Activated naive CD4-positive, alpha-beta T cell treated with anti-CD3 and anti-CD28 coated beads for 36 hours (primary cell): ENCODE measurements at regions not wholly inside any gene's neighbourhood (a gene's known extent, or its start where the extent isn't known, plus 50 kb on each side); places are given as distances from the start of the nearest gene placed in this dataset.

Source experiments
- CTCF ChIA-PET: fragments of 350-600 bp; sonication (Branson Sonifier 250); formaldehyde crosslinking; loops from one replicate; lab custom pipeline; 2021; ENCODE audit warnings: antibody characterized with exemption; lab: Charles Lee
- DNase-seq: peaks from one replicate; pipeline ENCODE4 v3.0.0-alpha.2; 2020
- H3K27ac Mint-ChIP-seq: one replicate; pipeline ENCODE4 v1.8.0; 2021; ENCODE audit warnings: mild to moderate bottlenecking, mixed read lengths
- H3K27me3 Mint-ChIP-seq: one replicate; pipeline ENCODE4 v1.8.0; 2021; ENCODE audit warnings: low read depth, mixed read lengths
- H3K36me3 Mint-ChIP-seq: one replicate; pipeline ENCODE4 v1.8.0; 2021; ENCODE audit warnings: low read depth, mixed read lengths
- H3K4me1 Mint-ChIP-seq: one replicate; pipeline ENCODE4 v1.8.0; 2021; ENCODE audit warnings: low read depth, mixed read lengths
- H3K4me3 Mint-ChIP-seq: one replicate; pipeline ENCODE4 v1.8.0; 2021; ENCODE audit warnings: mild to moderate bottlenecking, moderate library complexity, mixed read lengths
- H3K9me3 Mint-ChIP-seq: one replicate; pipeline ENCODE4 v1.8.0; 2021; ENCODE audit warnings: mixed read lengths
- intact Hi-C: fragments of 100-400 bp; cut with micrococcal nuclease; formaldehyde crosslinking; loops from one replicate; pipeline ENCODE4 v1.15.1; 2023

GRCh38 chr5:142259758-142260157, 65.1 kb downstream of the SPRY4 start:
- Mint-ChIP-seq H3K27ac (no peak overlapping the region), H3K36me3 (no peaks in the 10 kb centered on the region), H3K4me3 (no peak overlapping the region), H3K9me3 (no peaks in the 10 kb centered on the region), H3K4me1 (no peaks in the 10 kb centered on the region), H3K27me3 (no peaks in the 10 kb centered on the region)
- CTCF ChIA-PET, result no interaction called here
- intact Hi-C loops, result no loop called here
- DNase-seq, result no peak

DNA sequence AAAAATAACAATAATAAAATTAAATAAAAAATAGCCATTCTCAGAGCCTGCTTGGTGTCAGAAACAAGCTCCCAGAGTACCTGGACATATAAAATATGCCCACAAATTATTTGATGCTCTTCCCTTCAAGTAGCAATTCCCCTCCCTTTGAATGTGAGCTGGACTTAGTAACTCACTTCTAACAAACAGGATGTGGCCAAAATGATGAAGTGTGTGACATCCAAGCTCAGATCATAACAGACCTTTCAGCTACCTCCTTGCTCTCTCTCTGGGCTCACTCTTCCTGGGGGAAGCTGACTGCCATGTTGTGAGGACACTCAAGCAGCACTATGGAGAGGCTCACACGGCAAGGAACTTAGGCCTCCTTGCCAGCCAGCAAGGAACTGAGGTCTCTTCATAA, 69.0 kb downstream of the SPRY4 start:
- H3K4me3 Mint-ChIP-seq, result no peak overlapping the region
- H3K36me3 Mint-ChIP-seq, result no peaks in the 10 kb centered on the region
- CTCF ChIA-PET, result interaction anchor here (0.6 kb wide), 1 partner anchor 29 kb away, joined by 5 read pairs; no protein-coding TSS in a partner anchor
- intact Hi-C loops, result no loop called here
- H3K4me1 Mint-ChIP-seq, result no peaks in the 10 kb centered on the region
- no peaks in the 10 kb centered on the region for H3K27me3 Mint-ChIP-seq
- no peak overlapping the region for H3K27ac Mint-ChIP-seq
- no peak for DNase-seq
- H3K9me3 Mint-ChIP-seq, result no peaks in the 10 kb centered on the region

GRCh38 chr5:142254431-142254830, 70.4 kb downstream of the SPRY4 start:
- Mint-ChIP-seq H3K36me3 (no peaks in the 10 kb centered on the region), H3K27ac (no peak overlapping the region), H3K4me1 (no peaks in the 10 kb centered on the region), H3K4me3 (no peak overlapping the region), H3K9me3 (no peaks in the 10 kb centered on the region), H3K27me3 (no peaks in the 10 kb centered on the region)
- CTCF ChIA-PET, result interaction anchor here (0.5 kb wide), 1 partner anchor 242 kb away, joined by 3 read pairs; no protein-coding TSS in a partner anchor
- intact Hi-C loops, result no loop called here
- DNase-seq, result no peak

DNA sequence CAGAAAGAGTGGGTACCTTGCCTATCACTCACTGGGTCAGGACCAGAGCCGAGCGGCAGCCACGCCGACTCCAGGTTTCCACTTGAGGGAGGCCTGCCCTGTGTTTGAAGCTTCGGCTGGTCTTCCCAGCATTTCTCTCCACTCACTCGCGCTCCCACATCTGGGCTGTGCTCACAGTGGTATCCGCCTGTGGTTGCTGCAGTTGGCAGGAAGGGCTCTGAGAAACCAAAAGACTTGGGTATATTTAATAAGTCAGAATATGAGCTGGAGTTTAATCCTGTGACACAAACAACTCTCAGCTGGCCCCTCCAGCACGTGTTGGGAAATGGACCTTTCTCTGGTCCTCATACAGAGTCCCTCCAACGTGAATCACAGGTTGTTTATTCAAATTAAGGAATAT, 70.9 kb downstream of the SPRY4 start:
- H3K4me1 Mint-ChIP-seq, result no peaks in the 10 kb centered on the region
- H3K4me3 Mint-ChIP-seq, result no peak overlapping the region
- no peaks in the 10 kb centered on the region for H3K9me3 Mint-ChIP-seq
- intact Hi-C loops, result no loop called here
- DNase-seq, result no peak
- H3K27ac Mint-ChIP-seq, result no peak overlapping the region
- CTCF ChIA-PET, result interaction anchor here (0.7 to 0.8 kb wide), 2 partner anchors 293 to 570 kb away, joined by 3 read pairs; no protein-coding TSS in a partner anchor
- H3K36me3 Mint-ChIP-seq, result no peaks in the 10 kb centered on the region
- H3K27me3 Mint-ChIP-seq, result no peaks in the 10 kb centered on the region

GRCh38 chr5:142250119-142250518, 74.7 kb downstream of the SPRY4 start:
- H3K4me1 Mint-ChIP-seq, result no peaks in the 10 kb centered on the region
- no peaks in the 10 kb centered on the region for H3K36me3 Mint-ChIP-seq
- H3K27ac Mint-ChIP-seq, result no peak overlapping the region
- DNase-seq, result no peak
- H3K9me3 Mint-ChIP-seq, result no peaks in the 10 kb centered on the region
- intact Hi-C loops, result no loop called here
- H3K4me3 Mint-ChIP-seq, result no peak overlapping the region
- CTCF ChIA-PET, result no interaction called here
- no peaks in the 10 kb centered on the region for H3K27me3 Mint-ChIP-seq

- Mint-ChIP-seq H3K36me3 (no peaks in the 10 kb centered on the region), H3K27me3 (no peaks in the 10 kb centered on the region), H3K4me3 (no peak overlapping the region), H3K4me1 (no peaks in the 10 kb centered on the region), H3K27ac (no peak overlapping the region), H3K9me3 (no peaks in the 10 kb centered on the region)
- intact Hi-C loops, result no loop called here
- no peak for DNase-seq
- CTCF ChIA-PET, result no interaction called here
Measured at GRCh38 chr5:142248853-142249462, 75.9 kb downstream of the SPRY4 start.

GRCh38 chr5:142246258-142246657, 78.6 kb downstream of the SPRY4 start:
- Mint-ChIP-seq H3K36me3 (no peaks in the 10 kb centered on the region), H3K9me3 (no peaks in the 10 kb centered on the region), H3K27me3 (no peaks in the 10 kb centered on the region), H3K4me3 (no peak overlapping the region), H3K27ac (no peak overlapping the region), H3K4me1 (no peaks in the 10 kb centered on the region)
- no peak for DNase-seq
- CTCF ChIA-PET, result no interaction called here
- intact Hi-C loops, result no loop called here

GRCh38 chr5:142245786-142246185, 79.0 kb downstream of the SPRY4 start:
- intact Hi-C loops, result no loop called here
- no peak for DNase-seq
- no peaks in the 10 kb centered on the region for H3K27me3 Mint-ChIP-seq
- CTCF ChIA-PET, result no interaction called here
- no peaks in the 10 kb centered on the region for H3K36me3 Mint-ChIP-seq
- no peaks in the 10 kb centered on the region for H3K4me1 Mint-ChIP-seq
- no peaks in the 10 kb centered on the region for H3K9me3 Mint-ChIP-seq
- no peak overlapping the region for H3K4me3 Mint-ChIP-seq
- H3K27ac Mint-ChIP-seq, result no peak overlapping the region

DNA sequence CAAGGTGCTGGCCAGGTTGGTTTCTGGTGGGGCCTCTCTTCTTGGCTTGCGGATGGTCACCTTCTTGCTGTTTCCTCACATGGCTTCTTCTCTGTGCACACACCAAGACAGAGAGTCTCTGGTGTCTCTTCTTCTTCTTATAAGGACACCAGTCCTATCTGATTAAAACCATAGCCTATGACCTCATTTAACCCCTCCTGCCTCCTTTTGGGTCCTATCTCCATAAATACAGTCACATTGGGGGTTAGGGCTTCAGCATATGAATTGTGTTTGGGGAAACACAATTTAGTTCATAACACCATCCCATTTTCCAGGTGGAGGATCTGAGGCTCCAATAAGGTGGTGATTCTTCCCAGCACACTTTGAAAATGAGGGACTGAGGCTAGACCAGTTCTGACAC, 80.4 kb downstream of the SPRY4 start:
- H3K9me3 Mint-ChIP-seq, result no peaks in the 10 kb centered on the region
- intact Hi-C loops, result no loop called here
- no peaks in the 10 kb centered on the region for H3K36me3 Mint-ChIP-seq
- H3K27me3 Mint-ChIP-seq, result no peaks in the 10 kb centered on the region
- H3K4me3 Mint-ChIP-seq, result no peak overlapping the region
- CTCF ChIA-PET, result no interaction called here
- no peak for DNase-seq
- H3K4me1 Mint-ChIP-seq, result no peaks in the 10 kb centered on the region
- no peak overlapping the region for H3K27ac Mint-ChIP-seq

DNA sequence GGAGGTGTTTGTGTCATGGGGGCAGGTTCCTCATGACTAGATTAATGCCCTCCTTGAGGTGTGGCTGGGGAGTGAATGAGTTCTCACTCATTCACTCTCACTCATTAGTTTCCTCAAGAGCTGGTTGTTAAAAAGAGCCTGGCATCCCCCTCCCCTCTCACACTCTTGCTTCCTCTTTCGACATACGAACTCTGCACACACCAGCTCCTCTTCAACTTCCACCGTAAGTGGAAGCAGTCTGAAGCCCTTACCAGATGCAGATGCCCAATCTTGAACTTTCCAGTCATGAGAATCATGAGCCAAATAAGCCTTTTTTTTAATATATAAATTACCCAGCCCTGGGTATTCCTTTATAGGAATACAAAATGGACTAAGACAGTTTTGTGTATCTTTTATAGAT, 82.5 kb downstream of the SPRY4 start:
- H3K4me1 Mint-ChIP-seq, result no peaks in the 10 kb centered on the region
- DNase-seq, result no peak
- H3K36me3 Mint-ChIP-seq, result no peaks in the 10 kb centered on the region
- H3K4me3 Mint-ChIP-seq, result no peak overlapping the region
- CTCF ChIA-PET, result interaction anchor here (0.6 to 0.7 kb wide), 3 partner anchors 197 to 471 kb away, joined by 3 to 4 read pairs (median 3); no protein-coding TSS in a partner anchor
- intact Hi-C loops, result no loop called here
- no peak overlapping the region for H3K27ac Mint-ChIP-seq
- no peaks in the 10 kb centered on the region for H3K27me3 Mint-ChIP-seq
- no peaks in the 10 kb centered on the region for H3K9me3 Mint-ChIP-seq

DNA sequence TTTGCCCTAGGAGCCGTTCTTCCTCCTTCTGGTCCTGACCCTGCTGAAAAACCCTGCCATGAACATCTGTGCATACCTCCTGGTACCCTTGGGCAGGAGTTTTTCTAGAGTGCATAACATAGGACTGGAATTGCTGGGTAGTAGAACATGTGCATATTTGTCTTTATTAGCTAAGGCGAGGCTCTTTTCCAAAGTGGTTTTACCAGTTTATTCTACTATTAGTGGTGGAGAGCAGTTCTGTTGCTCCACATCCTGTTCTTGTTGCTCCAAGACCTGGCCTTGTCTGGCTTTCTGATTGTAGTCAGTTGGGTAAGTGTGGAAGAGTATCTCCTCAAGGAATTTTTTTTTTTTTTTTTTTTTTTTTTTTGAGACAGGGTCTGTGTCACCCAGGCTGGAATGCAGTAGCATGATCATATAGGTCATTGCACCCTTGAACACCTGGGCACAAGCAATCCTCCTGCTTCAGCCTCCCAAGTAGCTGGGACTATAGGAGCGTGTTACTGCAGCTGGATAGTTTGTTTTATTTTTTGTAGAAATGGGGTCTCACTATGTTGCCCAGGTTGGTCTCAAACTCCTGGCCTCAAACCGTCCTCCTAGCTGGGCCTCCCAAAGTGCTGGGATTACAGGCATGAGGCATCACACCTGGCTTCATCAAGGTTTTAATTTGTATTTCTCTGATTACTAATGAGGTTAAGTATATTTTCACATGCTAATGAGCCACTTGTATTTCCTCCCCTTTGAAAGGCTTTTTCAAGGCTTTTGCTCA, 85.2 kb downstream of the SPRY4 start:
- DNase-seq, result no peak
- Mint-ChIP-seq H3K36me3 (no peaks in the 10 kb centered on the region), H3K4me3 (no peak overlapping the region), H3K27me3 (no peaks in the 10 kb centered on the region), H3K27ac (no peak overlapping the region), H3K4me1 (peaks cover 11% of the 10 kb centered on the region), H3K9me3 (no peaks in the 10 kb centered on the region)
- CTCF ChIA-PET, result no interaction called here
- intact Hi-C loops, result no loop called here

- Mint-ChIP-seq H3K27ac (no peak overlapping the region), H3K4me1 (peaks cover 13% of the 10 kb centered on the region), H3K36me3 (no peaks in the 10 kb centered on the region), H3K9me3 (no peaks in the 10 kb centered on the region), H3K4me3 (no peak overlapping the region), H3K27me3 (no peaks in the 10 kb centered on the region)
- CTCF ChIA-PET, result no interaction called here
- DNase-seq, result no peak
- intact Hi-C loops, result no loop called here
Measured at GRCh38 chr5:142237707-142238106, 87.1 kb downstream of the SPRY4 start.
